Posterior vena cava (tissue), 2 donors: ENCODE measurements at regions not wholly inside any gene's neighbourhood (a gene's known extent, or its start where the extent isn't known, plus 50 kb on each side); places are given as distances from the start of the nearest gene placed in this dataset.

Source experiments
- DNase-seq: peaks from one replicate; pipeline ENCODE4 v3.0.0-alpha.2; 2020; ENCODE audit warnings: low spot score
- intact Hi-C, 2 donors: fragments of 100-400 bp; cut with DNase I; formaldehyde crosslinking; loops; one replicate each; pipeline versions ENCODE4 v1.14.1 to v1.14.2; 2022 to 2023
- donor health status: DM: yes; HTN: yes; CAD: no.
- donor health status: DM: yes; HTN: yes; CAD: no.

GRCh38 chr1:69172003-69173000 is 395.4 kb upstream of the LRRC7 start:
- no peak for DNase-seq
- intact Hi-C loops = no loop called here

DNA sequence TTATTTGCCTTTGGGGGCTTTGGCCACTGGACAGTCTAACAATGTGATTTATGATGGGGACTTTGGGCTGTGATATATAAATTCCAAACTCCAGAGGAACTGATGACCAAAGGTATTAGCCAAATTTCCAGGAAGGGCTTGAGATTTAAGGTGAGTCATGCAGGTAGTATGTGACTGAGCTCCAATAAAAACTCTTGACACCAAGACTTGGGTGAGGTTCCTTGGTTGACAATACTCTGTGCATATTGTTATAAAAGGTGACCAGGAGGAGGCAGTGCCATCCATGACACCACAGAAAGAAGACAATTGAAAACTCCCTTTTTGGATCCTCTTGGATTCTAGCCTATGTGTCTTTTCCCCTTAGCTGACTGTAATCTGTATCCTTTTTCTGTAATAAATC is 392.7 kb upstream of the LRRC7 start:
- intact Hi-C loops = no loop called here
- no peak for DNase-seq

GRCh38 chr1:69180358-69180757 is 387.4 kb upstream of the LRRC7 start:
- DNase-seq = no peak
- intact Hi-C loops = no loop called here

- no peak for DNase-seq
These were observed 382.3 kb upstream of the LRRC7 start for GRCh38 chr1:69185378-69185777.

GRCh38 chr1:69191335-69191734 is 376.4 kb upstream of the LRRC7 start:
- intact Hi-C loops = no loop called here
- no peak for DNase-seq

More at GRCh38 chr1:69185378-69185777, 382.3 kb upstream of the LRRC7 start:
- intact Hi-C loops = no loop called here

GRCh38 chr1:69195136-69195535 is 372.6 kb upstream of the LRRC7 start:
- intact Hi-C loops = no loop called here
- no peak for DNase-seq

- no peak for DNase-seq
- intact Hi-C loops = no loop called here
These were observed 371.7 kb upstream of the LRRC7 start for GRCh38 chr1:69196071-69196470.

DNA sequence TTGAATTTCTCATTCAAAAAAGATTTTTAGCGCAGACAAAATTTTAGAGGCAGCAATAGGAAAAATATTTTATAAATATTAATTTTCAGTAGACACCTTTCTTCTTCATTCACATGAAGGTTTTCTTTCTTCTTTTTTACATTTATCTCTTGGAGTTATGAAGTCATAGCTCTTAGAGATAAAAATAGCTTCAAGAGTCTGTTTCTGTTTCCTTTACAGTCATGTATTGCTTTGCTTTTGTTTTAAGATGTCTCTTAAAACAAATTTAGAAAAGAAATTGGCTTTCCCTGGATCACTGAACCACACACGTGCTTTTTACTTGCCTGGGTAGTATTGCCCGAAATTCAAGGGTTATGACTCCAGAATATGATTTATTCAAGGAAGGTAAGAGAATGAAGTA is 369.9 kb upstream of the LRRC7 start:
- no peak for DNase-seq
- intact Hi-C loops = no loop called here

- intact Hi-C loops = no loop called here
- no peak for DNase-seq
These were observed 366.0 kb upstream of the LRRC7 start for GRCh38 chr1:69201716-69202115.

DNA sequence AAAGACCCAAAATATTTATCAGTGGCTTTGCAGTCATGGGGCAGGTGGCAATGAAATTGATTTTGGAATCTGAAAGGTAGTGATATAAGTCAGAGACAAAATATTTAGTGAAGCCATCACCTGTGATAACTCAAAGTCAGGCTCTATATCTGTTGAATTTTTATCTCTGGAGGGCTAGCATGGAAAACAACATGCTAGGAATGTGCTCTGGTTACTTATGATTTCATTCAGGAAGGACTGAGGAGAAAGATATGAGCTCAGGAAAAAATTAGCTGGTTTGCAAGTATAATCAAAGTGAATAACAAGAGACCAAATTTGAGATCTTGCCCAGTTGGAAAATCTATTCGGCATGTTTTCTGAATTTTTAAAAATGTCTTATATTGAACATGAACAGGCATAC is 364.6 kb upstream of the LRRC7 start:
- DNase-seq = no peak
- intact Hi-C loops = no loop called here

DNA sequence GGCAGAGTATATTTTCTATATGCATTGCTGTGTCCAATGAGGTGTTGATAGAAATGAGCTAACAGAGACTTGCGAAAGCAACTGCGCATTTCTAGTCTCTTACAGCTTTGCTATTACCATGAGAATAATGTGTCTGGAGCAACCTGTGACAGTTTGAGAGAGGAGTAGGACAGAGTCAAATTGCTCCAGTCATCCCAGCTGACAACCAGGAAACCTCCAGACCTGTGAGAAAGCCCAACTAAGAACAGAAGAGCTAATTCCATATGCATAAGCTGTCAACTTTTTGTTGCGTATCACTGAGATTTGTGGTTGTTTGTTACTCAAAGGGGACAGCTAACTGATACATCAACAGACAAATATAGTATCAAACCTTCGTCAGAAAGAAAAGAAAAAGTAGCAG is 354.1 kb upstream of the LRRC7 start:
- intact Hi-C loops = no loop called here
- DNase-seq = no peak

DNA sequence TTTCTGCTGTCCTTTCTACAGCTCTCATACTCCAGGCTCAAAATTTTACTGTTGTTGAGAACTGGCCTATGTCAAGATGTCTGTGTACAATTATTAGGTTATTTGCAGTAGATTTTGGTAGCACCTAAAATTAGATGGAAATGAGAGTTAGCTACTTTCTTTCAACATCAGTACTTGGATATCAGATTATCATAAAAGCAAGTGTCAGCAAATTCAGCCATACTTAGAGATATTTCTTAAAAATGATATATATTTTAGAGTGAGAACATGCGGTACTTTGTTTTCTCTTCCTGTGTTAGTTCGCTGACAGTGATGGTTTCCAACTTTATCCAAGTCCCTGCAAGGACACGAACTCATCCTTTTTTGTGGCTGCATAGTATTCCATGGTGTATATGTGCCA is 351.8 kb upstream of the LRRC7 start:
- no peak for DNase-seq
- intact Hi-C loops = no loop called here

DNA sequence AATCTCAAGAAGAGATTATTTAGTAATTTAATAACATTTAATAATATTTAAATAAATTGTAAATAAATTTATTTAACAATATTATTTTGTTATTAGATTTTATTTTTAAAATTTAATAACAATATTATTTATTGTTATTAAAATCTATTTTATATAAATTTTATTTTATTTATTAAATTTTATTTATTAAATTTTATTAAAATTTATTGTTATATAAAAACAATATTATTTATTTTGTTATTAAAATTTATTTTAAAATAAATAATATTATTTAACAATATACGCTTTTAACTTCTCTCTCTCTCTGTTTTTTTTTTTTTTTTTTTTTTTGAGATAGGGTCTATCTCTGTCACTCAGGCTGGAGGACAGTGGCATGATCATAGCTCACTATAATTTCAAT is 347.1 kb upstream of the LRRC7 start:
- intact Hi-C loops = no loop called here
- no peak for DNase-seq

DNA sequence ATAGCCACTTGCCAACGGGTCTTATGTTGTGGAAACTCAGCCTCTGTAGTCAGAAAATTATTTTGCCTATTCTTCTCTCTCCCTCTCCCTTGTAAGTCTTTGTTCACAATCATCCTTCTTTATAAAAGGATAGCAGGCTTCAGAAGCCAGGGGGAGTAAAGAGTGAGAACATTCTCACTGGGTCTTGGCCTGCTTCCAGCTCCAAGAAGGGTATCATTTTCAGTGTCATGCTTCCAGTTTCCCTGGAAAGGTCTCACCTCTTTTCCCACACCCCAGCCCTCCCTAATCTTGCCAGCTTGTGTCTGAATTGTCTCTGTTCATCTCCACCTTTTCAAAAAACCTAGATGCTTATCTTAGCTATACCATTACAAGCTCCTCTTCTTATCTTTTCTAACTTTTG is 346.2 kb upstream of the LRRC7 start:
- DNase-seq = no peak
- intact Hi-C loops = no loop called here

GRCh38 chr1:69223156-69223555 is 344.6 kb upstream of the LRRC7 start:
- intact Hi-C loops = no loop called here
- no peak for DNase-seq

GRCh38 chr1:69228501-69228900 is 339.2 kb upstream of the LRRC7 start:
- intact Hi-C loops = no loop called here

DNA sequence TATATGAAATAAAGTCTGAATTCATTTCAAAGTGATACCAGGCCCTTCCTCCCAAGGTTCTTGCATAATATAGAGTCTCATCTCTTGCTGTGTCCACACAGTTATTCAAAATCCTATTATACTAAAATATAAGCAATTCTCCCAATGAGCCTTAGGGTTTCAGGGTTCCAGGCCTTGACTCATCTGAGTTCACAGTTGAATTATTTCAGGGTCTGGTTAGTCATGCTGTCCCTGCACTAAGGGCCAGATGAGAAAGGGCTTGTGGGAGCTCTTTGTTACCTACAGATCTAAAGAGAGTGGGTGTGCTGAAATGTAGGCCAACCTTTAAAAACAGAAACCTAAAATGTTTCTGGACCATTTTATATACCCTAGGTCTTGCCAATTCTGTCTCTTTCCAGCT is 337.5 kb upstream of the LRRC7 start:
- intact Hi-C loops = no loop called here
- DNase-seq = no peak

More at GRCh38 chr1:69228501-69228900, 339.2 kb upstream of the LRRC7 start:
- no peak for DNase-seq

DNA sequence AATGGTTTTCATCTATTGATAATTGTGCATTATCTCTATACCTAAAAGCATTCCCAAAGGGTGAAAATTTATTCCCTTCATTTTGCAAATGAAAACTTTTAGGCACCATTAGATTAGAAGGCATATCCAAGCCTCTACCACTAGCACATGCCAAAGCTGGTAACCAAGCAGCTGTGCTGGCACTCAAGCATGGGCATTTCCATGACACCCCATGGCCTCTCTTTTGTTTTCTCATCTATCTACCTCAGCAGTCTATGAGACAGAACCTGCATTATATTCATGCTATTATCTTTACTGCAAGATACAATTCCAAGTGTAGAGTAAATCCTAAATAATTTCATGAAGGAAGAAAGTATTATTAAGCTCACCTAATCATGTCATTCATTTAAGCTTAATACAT is 334.3 kb upstream of the LRRC7 start:
- DNase-seq = no peak
- intact Hi-C loops = no loop called here

- no peak for DNase-seq
These were observed 323.5 kb upstream of the LRRC7 start for GRCh38 chr1:69244211-69244610.

GRCh38 chr1:69246109-69246508 is 321.6 kb upstream of the LRRC7 start:
- no peak for DNase-seq
- intact Hi-C loops = no loop called here

More at GRCh38 chr1:69244211-69244610, 323.5 kb upstream of the LRRC7 start:
- intact Hi-C loops = no loop called here

- DNase-seq = no peak
- intact Hi-C loops = no loop called here
These were observed 321.0 kb upstream of the LRRC7 start for GRCh38 chr1:69246710-69247109.
